ENCODE measurements at regions not wholly inside any gene's neighbourhood (a gene's known extent, or its start where the extent isn't known, plus 50 kb on each side); places are given as distances from the start of the nearest gene placed in this dataset.

- no peak for DNase-seq (ENCODE audit: low spot score)
Measured at GRCh38 chrX:98605941-98606340, 1722.2 kb downstream of the RPA4 start.

- no peak for DNase-seq (ENCODE audit: low spot score)
Measured at GRCh38 chrX:98607739-98608138, 1724.0 kb downstream of the RPA4 start.

- DNase-seq (ENCODE audit: low spot score), result no peak
Measured at GRCh38 chrX:98627645-98628044, 1743.9 kb downstream of the RPA4 start.

- no peak for DNase-seq (ENCODE audit: low spot score)
Measured at GRCh38 chrX:98637451-98637850, 1753.7 kb downstream of the RPA4 start.

- DNase-seq (ENCODE audit: low spot score), result no peak
Measured at GRCh38 chrX:98646351-98646750, 1762.6 kb downstream of the RPA4 start.

- no peak for DNase-seq (ENCODE audit: low spot score)
Measured at GRCh38 chrX:98654565-98654964, 1755.5 kb downstream of the PCDH19 start.

All from AG20443 (cell line).